GM06990 (cell line): ENCODE measurements at regions not wholly inside any gene's neighbourhood (a gene's known extent, or its start where the extent isn't known, plus 50 kb on each side); places are given as distances from the start of the nearest gene placed in this dataset.

ENCODE experiments used
- DNase-seq: peaks from one replicate; pipeline ENCODE4 v3.0.0-alpha.2; 2011; ENCODE audit not compliant: insufficient read length; ENCODE audit errors: extremely low read depth
- H3K27me3 ChIP-seq: replicated peaks from 2 replicates; pipeline ENCODE4 v1.6.0; 2011; ENCODE audit warnings: low read length; ENCODE audit not compliant: control insufficient read depth, insufficient read depth
- H3K36me3 ChIP-seq: 2 replicates; pipeline ENCODE4 v1.5.1; 2011; ENCODE audit warnings: low read length; ENCODE audit not compliant: control insufficient read depth, insufficient read depth
- H3K4me3 ChIP-seq: replicated peaks from 2 replicates; pipeline ENCODE4 v1.5.1; 2011; ENCODE audit warnings: low read depth, mild to moderate bottlenecking, control low read depth, low read length
- TF ChIP-seq, protein P1 (sequence below): IDR thresholded peaks from 2 replicates; pipeline ENCODE4 v1.5.1; 2011; ENCODE audit warnings: low read length, control low read depth, mild to moderate bottlenecking, inconsistent platforms; ENCODE audit not compliant: insufficient read depth, poor library complexity, severe bottlenecking

DNA sequence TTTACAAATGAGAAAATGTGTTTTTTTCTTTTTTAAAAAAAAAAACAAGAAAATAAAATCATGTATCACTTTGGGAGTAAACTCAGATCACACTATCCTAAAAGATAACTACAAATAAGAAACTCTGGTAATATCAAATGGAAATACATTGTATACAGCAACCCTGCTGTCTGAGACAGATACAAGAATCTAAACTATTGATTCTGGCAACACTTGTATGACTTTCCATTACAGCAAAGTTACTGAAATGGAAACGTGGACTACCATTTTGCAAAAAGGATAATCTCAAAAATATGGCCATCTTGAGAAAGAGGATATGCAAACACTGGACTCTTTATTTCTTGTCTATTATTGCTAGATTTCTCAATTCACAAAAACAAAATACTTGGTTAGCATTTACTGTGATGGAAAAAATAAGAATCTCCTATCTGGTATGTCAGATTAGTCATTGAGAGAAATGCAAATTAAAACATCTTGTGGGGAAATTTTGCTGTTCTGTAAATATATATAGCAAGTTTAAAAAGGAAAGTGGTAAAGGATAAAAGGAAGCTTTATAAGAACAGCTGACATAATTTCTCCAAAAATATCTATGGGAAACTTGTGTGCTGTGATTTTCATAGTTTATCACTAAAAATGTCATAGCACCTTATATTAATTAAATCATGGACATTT lies 112.9 kb upstream of the FER start:
- TF ChIP-seq, protein P1, sequence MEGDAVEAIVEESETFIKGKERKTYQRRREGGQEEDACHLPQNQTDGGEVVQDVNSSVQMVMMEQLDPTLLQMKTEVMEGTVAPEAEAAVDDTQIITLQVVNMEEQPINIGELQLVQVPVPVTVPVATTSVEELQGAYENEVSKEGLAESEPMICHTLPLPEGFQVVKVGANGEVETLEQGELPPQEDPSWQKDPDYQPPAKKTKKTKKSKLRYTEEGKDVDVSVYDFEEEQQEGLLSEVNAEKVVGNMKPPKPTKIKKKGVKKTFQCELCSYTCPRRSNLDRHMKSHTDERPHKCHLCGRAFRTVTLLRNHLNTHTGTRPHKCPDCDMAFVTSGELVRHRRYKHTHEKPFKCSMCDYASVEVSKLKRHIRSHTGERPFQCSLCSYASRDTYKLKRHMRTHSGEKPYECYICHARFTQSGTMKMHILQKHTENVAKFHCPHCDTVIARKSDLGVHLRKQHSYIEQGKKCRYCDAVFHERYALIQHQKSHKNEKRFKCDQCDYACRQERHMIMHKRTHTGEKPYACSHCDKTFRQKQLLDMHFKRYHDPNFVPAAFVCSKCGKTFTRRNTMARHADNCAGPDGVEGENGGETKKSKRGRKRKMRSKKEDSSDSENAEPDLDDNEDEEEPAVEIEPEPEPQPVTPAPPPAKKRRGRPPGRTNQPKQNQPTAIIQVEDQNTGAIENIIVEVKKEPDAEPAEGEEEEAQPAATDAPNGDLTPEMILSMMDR: no peak
- no peaks in the 10 kb centered on the region for H3K27me3 ChIP-seq
- peak; percentile 55 for DNase-seq
- no peak overlapping the region for H3K4me3 ChIP-seq
- H3K36me3 ChIP-seq: no peaks in the 10 kb centered on the region

DNA sequence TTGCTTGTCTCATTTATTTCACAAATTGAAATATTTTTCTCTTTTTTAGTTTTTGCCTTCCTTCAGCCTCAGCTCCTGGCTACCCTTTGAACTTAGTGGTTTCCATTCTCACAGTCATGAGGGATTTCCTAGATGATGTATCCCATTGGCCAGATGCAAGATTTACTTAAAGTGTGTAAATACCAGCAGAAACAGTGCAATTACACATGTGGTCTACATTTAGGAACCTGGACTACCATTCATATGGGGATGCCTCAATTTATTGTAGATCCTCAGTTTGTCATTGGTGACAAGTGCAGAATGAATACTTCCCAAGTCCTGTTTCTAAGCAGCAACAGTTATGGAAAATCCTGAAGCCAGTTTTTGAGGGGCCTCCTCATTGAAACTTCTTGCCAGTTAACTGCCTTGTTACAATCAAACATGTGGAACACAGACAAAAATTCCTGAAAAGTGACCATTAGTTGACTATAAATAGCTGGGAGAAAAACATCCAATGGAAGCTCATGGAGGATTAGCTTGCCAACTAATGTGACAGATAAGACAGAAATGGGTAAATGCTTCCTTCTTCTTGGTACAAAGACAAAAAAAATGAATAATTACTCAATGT lies 113.6 kb upstream of the FER start:
- TF ChIP-seq, protein P1: no peak
- no peak for DNase-seq
- Histone ChIP-seq H3K36me3 (no peaks in the 10 kb centered on the region), H3K4me3 (no peak overlapping the region), H3K27me3 (no peaks in the 10 kb centered on the region)

DNA sequence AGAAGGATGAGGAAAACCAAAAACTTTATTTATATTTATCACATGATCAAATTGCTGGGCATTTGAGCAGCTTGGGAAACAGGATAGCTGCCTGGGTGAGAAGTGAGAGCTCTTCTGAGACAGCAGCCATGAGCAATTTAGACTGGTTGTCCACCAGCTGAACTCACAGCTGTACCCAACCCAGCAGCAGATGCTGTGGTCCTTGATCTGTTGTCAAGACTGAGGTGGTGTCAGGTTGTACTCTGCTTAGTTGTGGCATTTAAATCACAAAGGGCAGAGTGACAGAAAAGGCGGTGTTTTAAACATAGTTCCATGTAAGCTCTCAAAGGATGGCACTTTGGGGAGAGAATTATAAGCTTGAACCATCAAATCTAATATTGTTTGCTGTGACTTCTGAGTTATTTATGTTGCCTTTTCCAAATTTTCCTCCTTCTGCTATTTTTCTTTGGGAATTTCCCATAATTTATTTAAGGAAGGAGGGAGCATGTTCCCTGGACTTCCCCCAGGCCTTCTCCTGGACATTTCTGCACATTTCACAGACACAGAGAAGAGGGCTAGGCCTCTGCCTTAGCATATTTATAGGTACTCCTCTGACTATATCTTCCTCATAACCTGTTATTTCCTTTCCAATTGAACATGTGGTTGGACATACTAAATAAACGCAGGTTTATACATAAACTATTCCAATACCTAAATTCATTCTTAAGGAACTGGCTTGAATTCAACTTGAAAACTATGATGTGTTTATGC lies 117.7 kb upstream of the FER start:
- no peak for DNase-seq
- Histone ChIP-seq H3K36me3 (no peaks in the 10 kb centered on the region), H3K4me3 (no peak overlapping the region), H3K27me3 (no peaks in the 10 kb centered on the region)
- TF ChIP-seq, protein P1: no peak

DNA sequence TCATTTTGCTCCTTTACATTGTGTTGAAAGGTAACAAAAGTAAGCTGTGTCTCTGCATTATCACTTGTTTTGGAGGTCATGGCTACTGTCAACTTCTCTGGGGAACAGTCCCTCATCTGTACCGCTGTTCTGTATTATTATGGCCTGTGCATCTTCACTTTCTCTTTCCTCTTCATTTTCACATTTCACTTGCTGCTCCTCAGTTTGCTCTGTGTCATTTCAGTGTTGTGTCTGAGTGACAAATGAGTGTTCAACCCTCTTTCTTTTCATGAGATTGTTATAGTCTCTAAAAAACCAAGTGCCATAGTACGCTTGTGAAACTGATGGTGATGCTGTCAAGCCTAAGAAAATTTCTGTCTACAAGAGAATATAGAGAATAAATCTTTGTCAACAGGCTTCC lies 122.0 kb upstream of the FER start:
- no peaks in the 10 kb centered on the region for H3K36me3 ChIP-seq
- H3K27me3 ChIP-seq: no peaks in the 10 kb centered on the region
- TF ChIP-seq, protein P1: no peak
- DNase-seq: no peak
- no peak overlapping the region for H3K4me3 ChIP-seq

DNA sequence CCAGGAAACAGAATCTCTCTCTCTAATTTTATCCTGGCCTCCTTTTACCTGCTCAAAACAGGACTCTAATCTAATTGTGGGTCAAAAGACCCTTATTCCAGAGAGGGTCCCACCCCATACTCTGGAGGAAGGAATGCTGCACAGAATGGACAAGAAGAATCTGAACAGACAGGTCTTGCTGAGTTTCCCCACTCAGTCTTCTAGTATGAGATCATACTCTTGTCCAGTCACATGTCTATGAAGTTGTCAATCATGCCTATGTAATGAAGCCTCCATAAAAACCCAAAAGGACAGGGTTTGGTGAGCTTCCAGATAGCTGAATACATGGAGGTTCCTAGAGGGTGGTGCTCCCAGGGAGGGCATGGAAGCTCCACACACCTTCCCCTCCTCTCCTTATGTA lies 123.9 kb upstream of the FER start:
- no peak for DNase-seq
- H3K4me3 ChIP-seq: no peak overlapping the region
- no peaks in the 10 kb centered on the region for H3K27me3 ChIP-seq
- H3K36me3 ChIP-seq: no peaks in the 10 kb centered on the region
- TF ChIP-seq, protein P1: no peak
